CD4-positive, CD25-positive, alpha-beta regulatory T cell (primary cell): ENCODE measurements at regions not wholly inside any gene's neighbourhood (a gene's known extent, or its start where the extent isn't known, plus 50 kb on each side); places are given as distances from the start of the nearest gene placed in this dataset.
"Not testable (repeated sequence)": the region's sequence is repeated elsewhere in the genome, so short reads cannot be mapped to it uniquely, and the experiment has no call there.

ENCODE experiments used
- ATAC-seq, 2 donors: fragments of 150-1000 bp; cut with Tn5 transposase; one replicate each; pipeline ENCODE4 v1.10.0; 2021; ENCODE audit warnings: low read depth in 2 of 2, moderate number of reproducible peaks in 2 of 2, moderate library complexity in 1 of 2
- DNase-seq, 3 donors: peaks; one replicate each; pipeline versions ENCODE4 v3.0.0 to v3.0.0-alpha.2; 2012 to 2022; ENCODE audit warnings: mixed read lengths in 1 of 3
- H3K27ac ChIP-seq: one replicate; pipeline ENCODE4 v1.7.0; 2013; ENCODE audit warnings: mild to moderate bottlenecking, low read length; ENCODE audit not compliant: insufficient read depth, poor library complexity, severe bottlenecking
- H3K27me3 ChIP-seq: one replicate; pipeline ENCODE4 v1.7.0; 2013; ENCODE audit warnings: low read length; ENCODE audit not compliant: control insufficient read depth, insufficient read depth
- H3K36me3 ChIP-seq: one replicate; pipeline ENCODE4 v1.7.0; 2013; ENCODE audit warnings: mild to moderate bottlenecking, low read length, moderate library complexity; ENCODE audit not compliant: control insufficient read depth, insufficient read depth
- H3K4me1 ChIP-seq: 2 replicates; pipeline ENCODE4 v1.7.0; 2013; ENCODE audit warnings: mild to moderate bottlenecking, low read length; ENCODE audit not compliant: insufficient read depth, control insufficient read depth, poor library complexity, severe bottlenecking
- H3K4me3 ChIP-seq: one replicate; pipeline ENCODE4 v1.7.0; 2013; ENCODE audit warnings: low read depth, mild to moderate bottlenecking, low read length, moderate library complexity
- H3K9me3 ChIP-seq, 2 experiments: 1 replicate in 1 of 2; 2 replicates in 1 of 2; pipeline ENCODE4 v1.7.0; 2013; ENCODE audit warnings: low read length in 2 of 2, mild to moderate bottlenecking in 1 of 2, moderate library complexity in 1 of 2; ENCODE audit not compliant: control insufficient read depth in 2 of 2
- H3K27ac Mint-ChIP-seq, 3 donors: one replicate each; pipeline ENCODE4 v1.8.0; 2020 to 2022; ENCODE audit warnings: mild to moderate bottlenecking in 3 of 3, mixed read lengths in 3 of 3, moderate library complexity in 2 of 3
- H3K27me3 Mint-ChIP-seq: one replicate; pipeline ENCODE4 v1.8.0; 2022; ENCODE audit warnings: mild to moderate bottlenecking, mixed read lengths
- H3K36me3 Mint-ChIP-seq: one replicate; pipeline ENCODE4 v1.8.0; 2020; ENCODE audit warnings: mixed read lengths
- H3K4me1 Mint-ChIP-seq, 4 donors: one replicate each; pipeline ENCODE4 v1.8.0; 2020 to 2022; ENCODE audit warnings: mixed read lengths in 4 of 4, mild to moderate bottlenecking in 1 of 4
- H3K4me3 Mint-ChIP-seq, 4 donors: one replicate each; pipeline ENCODE4 v1.8.0; 2020 to 2022; ENCODE audit warnings: mild to moderate bottlenecking in 4 of 4, mixed read lengths in 4 of 4, moderate library complexity in 3 of 4
- H3K9me3 Mint-ChIP-seq, 7 donors: one replicate each; pipeline ENCODE4 v1.8.0; 2020 to 2022; ENCODE audit warnings: mixed read lengths in 7 of 7, mild to moderate bottlenecking in 3 of 7, moderate library complexity in 2 of 7

- H3K27ac ChIP-seq = no peak overlapping the region
- ATAC-seq = no peak
- no peak for DNase-seq
Measured at GRCh38 chr7:34575006-34575405, 83.0 kb upstream of the NPSR1 start.

GRCh38 chr7:34577934-34578333 is 80.1 kb upstream of the NPSR1 start:
- H3K27ac ChIP-seq, H3K4me1 ChIP-seq, H3K27ac Mint-ChIP-seq, H3K36me3 Mint-ChIP-seq, ATAC-seq, H3K27me3 ChIP-seq, H3K4me1 Mint-ChIP-seq, H3K4me3 ChIP-seq, H3K9me3 ChIP-seq, H3K4me3 Mint-ChIP-seq, DNase-seq, H3K36me3 ChIP-seq, H3K27me3 Mint-ChIP-seq: not testable (repeated sequence)
- H3K9me3 Mint-ChIP-seq = peaks cover 0 to 17% (median 3%) of the 10 kb centered on the region in 7 donors

More at GRCh38 chr7:34575006-34575405, 83.0 kb upstream of the NPSR1 start:
- no peaks in the 10 kb centered on the region for H3K36me3 Mint-ChIP-seq
- H3K9me3 Mint-ChIP-seq = peaks cover 0 to 16% (median 3%) of the 10 kb centered on the region in 7 donors
- no peak overlapping the region for H3K27ac Mint-ChIP-seq
- no peak overlapping the region for H3K4me3 ChIP-seq
- no peak overlapping the region for H3K4me3 Mint-ChIP-seq
- no peaks in the 10 kb centered on the region for H3K27me3 ChIP-seq
- no peaks in the 10 kb centered on the region for H3K4me1 ChIP-seq
- no peaks in the 10 kb centered on the region for H3K9me3 ChIP-seq
- H3K27me3 Mint-ChIP-seq = no peaks in the 10 kb centered on the region
- H3K36me3 ChIP-seq = no peaks in the 10 kb centered on the region
- no peaks in the 10 kb centered on the region for H3K4me1 Mint-ChIP-seq

- not testable (repeated sequence) for H3K4me3 ChIP-seq, H3K27me3 ChIP-seq, DNase-seq, H3K27ac ChIP-seq, H3K36me3 Mint-ChIP-seq, ATAC-seq, H3K36me3 ChIP-seq, H3K4me3 Mint-ChIP-seq, H3K4me1 Mint-ChIP-seq, H3K27me3 Mint-ChIP-seq, H3K4me1 ChIP-seq, H3K27ac Mint-ChIP-seq, H3K9me3 ChIP-seq, H3K9me3 Mint-ChIP-seq
Measured at GRCh38 chr7:34581698-34582097, 76.3 kb upstream of the NPSR1 start.

GRCh38 chr7:34584526-34584925 is 73.5 kb upstream of the NPSR1 start:
- H3K27ac Mint-ChIP-seq = no peak overlapping the region
- DNase-seq (no peak), ATAC-seq (no peak)
- H3K9me3 Mint-ChIP-seq = peaks cover 0 to 10% (median 0%) of the 10 kb centered on the region in 7 donors
- no peaks in the 10 kb centered on the region for H3K27me3 Mint-ChIP-seq
- no peaks in the 10 kb centered on the region for H3K36me3 ChIP-seq
- no peaks in the 10 kb centered on the region for H3K9me3 ChIP-seq
- H3K4me1 ChIP-seq = no peaks in the 10 kb centered on the region
- no peak overlapping the region for H3K4me3 ChIP-seq
- H3K4me3 Mint-ChIP-seq = no peak overlapping the region
- H3K4me1 Mint-ChIP-seq = no peaks in the 10 kb centered on the region
- H3K27ac ChIP-seq = no peak overlapping the region
- no peaks in the 10 kb centered on the region for H3K27me3 ChIP-seq
- no peaks in the 10 kb centered on the region for H3K36me3 Mint-ChIP-seq

- Mint-ChIP-seq H3K9me3 (peaks cover 0 to 8% (median 2%) of the 10 kb centered on the region in 7 donors), H3K4me1 (no peaks in the 10 kb centered on the region), H3K36me3 (no peaks in the 10 kb centered on the region), H3K27ac (no peak overlapping the region), H3K4me3 (no peak overlapping the region), H3K27me3 (no peaks in the 10 kb centered on the region)
- no peaks in the 10 kb centered on the region for H3K36me3 ChIP-seq
- ATAC-seq (no peak), DNase-seq (no peak)
- no peaks in the 10 kb centered on the region for H3K4me1 ChIP-seq
- no peaks in the 10 kb centered on the region for H3K9me3 ChIP-seq
- H3K27me3 ChIP-seq = no peaks in the 10 kb centered on the region
- no peak overlapping the region for H3K4me3 ChIP-seq
- H3K27ac ChIP-seq = no peak overlapping the region
Measured at GRCh38 chr7:34596887-34597286, 61.1 kb upstream of the NPSR1 start.

GRCh38 chr7:34603711-34604444 is 54.1 kb upstream of the NPSR1 start:
- Mint-ChIP-seq H3K9me3 (peaks cover 0 to 6% (median 2%) of the 10 kb centered on the region in 7 donors), H3K4me3 (no peak overlapping the region), H3K4me1 (no peaks in the 10 kb centered on the region), H3K27ac (no peak overlapping the region), H3K27me3 (no peaks in the 10 kb centered on the region), H3K36me3 (no peaks in the 10 kb centered on the region)
- Histone ChIP-seq H3K27ac (no peak overlapping the region), H3K4me3 (no peak overlapping the region), H3K36me3 (no peaks in the 10 kb centered on the region), H3K4me1 (no peaks in the 10 kb centered on the region), H3K27me3 (no peaks in the 10 kb centered on the region), H3K9me3 (no peaks in the 10 kb centered on the region)
- ATAC-seq = no peak
- DNase-seq = no peak
